ENCODE measurements at regions not wholly inside any gene's neighbourhood (a gene's known extent, or its start where the extent isn't known, plus 50 kb on each side); places are given as distances from the start of the nearest gene placed in this dataset.

GRCh38 chr1:94707321-94708298 is 112.5 kb upstream of the SLC44A3 start:
- DNase-seq, result no peak

GRCh38 chr1:94702442-94702815 is 117.7 kb upstream of the SLC44A3 start:
- no peak for DNase-seq

GRCh38 chr1:94701796-94702441 is 118.2 kb upstream of the SLC44A3 start:
- DNase-seq, result no peak

GRCh38 chr1:94698759-94699502 is 121.2 kb upstream of the SLC44A3 start:
- no peak for DNase-seq

GRCh38 chr1:94698356-94698755 is 121.8 kb upstream of the SLC44A3 start:
- DNase-seq, result no peak

- DNase-seq, result no peak
Measured at GRCh38 chr1:94697839-94698238, 122.3 kb upstream of the SLC44A3 start.

GRCh38 chr1:94694226-94694915 is 125.8 kb upstream of the SLC44A3 start:
- no peak for DNase-seq

GRCh38 chr1:94693435-94693834 is 126.7 kb upstream of the SLC44A3 start:
- DNase-seq, result no peak

GRCh38 chr1:94693029-94693428 is 127.1 kb upstream of the SLC44A3 start:
- DNase-seq, result no peak

- DNase-seq, result no peak
Measured at GRCh38 chr1:94688646-94689045, 131.5 kb upstream of the SLC44A3 start.

- DNase-seq, result no peak
Measured at GRCh38 chr1:94686882-94687281, 133.3 kb upstream of the SLC44A3 start.

- DNase-seq, result no peak
Measured at GRCh38 chr1:94684690-94685250, 135.4 kb upstream of the SLC44A3 start.

GRCh38 chr1:94683886-94684285 is 136.3 kb upstream of the SLC44A3 start:
- DNase-seq, result no peak

- no peak for DNase-seq
Measured at GRCh38 chr1:94680039-94680377, 138.4 kb upstream of the F3 start.

- DNase-seq, result no peak
Measured at GRCh38 chr1:94679332-94680038, 137.9 kb upstream of the F3 start.

GRCh38 chr1:94678202-94678848 is 136.8 kb upstream of the F3 start:
- DNase-seq, result no peak

- no peak for DNase-seq
Measured at GRCh38 chr1:94677714-94678113, 136.2 kb upstream of the F3 start.

- no peak for DNase-seq
Measured at GRCh38 chr1:94677087-94677486, 135.5 kb upstream of the F3 start.

GRCh38 chr1:94676686-94677085 is 135.1 kb upstream of the F3 start:
- no peak for DNase-seq

GRCh38 chr1:94675373-94675772 is 133.8 kb upstream of the F3 start:
- DNase-seq, result no peak
